ENCODE measurements at regions not wholly inside any gene's neighbourhood (a gene's known extent, or its start where the extent isn't known, plus 50 kb on each side); places are given as distances from the start of the nearest gene placed in this dataset.

DNA sequence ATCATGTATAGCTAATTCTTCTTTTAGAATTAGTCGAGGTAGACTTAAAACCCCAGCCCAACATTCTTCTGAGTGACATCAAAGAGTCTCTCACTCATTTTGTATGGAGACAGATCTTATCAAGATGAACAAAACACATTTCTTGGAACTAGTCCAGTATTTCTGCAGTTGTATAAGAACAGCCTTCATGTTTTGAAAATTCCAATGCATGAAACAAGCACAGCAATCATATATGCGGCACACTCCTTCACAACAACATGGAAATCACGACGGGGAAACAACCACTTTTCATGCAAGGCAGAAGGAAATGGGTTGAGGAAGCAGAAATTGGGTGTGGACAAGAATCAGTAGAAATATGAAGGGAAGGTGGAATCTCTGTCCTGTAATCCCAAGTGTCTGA is 113.8 kb downstream of the PLK2 start:
- TF ChIP-seq POLR2A (IDR thresholded peaks at IDR 0.05): no peak
- TF ChIP-seq, protein P1, sequence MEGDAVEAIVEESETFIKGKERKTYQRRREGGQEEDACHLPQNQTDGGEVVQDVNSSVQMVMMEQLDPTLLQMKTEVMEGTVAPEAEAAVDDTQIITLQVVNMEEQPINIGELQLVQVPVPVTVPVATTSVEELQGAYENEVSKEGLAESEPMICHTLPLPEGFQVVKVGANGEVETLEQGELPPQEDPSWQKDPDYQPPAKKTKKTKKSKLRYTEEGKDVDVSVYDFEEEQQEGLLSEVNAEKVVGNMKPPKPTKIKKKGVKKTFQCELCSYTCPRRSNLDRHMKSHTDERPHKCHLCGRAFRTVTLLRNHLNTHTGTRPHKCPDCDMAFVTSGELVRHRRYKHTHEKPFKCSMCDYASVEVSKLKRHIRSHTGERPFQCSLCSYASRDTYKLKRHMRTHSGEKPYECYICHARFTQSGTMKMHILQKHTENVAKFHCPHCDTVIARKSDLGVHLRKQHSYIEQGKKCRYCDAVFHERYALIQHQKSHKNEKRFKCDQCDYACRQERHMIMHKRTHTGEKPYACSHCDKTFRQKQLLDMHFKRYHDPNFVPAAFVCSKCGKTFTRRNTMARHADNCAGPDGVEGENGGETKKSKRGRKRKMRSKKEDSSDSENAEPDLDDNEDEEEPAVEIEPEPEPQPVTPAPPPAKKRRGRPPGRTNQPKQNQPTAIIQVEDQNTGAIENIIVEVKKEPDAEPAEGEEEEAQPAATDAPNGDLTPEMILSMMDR (IDR thresholded peaks at IDR 0.05): no peak

All from breast epithelium (tissue), 3 donors.